HG02678 (cell line): ENCODE measurements at regions not wholly inside any gene's neighbourhood (a gene's known extent, or its start where the extent isn't known, plus 50 kb on each side); places are given as distances from the start of the nearest gene placed in this dataset.
"Not testable (repeated sequence)": the region's sequence is repeated elsewhere in the genome, so short reads cannot be mapped to it uniquely, and the experiment has no call there.

Source experiments
- ATAC-seq: cut with Tn5 transposase; IDR thresholded peaks from one replicate; pipeline ENCODE4 v1.9.1; 2021; ENCODE audit warnings: mild to moderate bottlenecking, moderate library complexity; ENCODE audit not compliant: unreplicated experiment

DNA sequence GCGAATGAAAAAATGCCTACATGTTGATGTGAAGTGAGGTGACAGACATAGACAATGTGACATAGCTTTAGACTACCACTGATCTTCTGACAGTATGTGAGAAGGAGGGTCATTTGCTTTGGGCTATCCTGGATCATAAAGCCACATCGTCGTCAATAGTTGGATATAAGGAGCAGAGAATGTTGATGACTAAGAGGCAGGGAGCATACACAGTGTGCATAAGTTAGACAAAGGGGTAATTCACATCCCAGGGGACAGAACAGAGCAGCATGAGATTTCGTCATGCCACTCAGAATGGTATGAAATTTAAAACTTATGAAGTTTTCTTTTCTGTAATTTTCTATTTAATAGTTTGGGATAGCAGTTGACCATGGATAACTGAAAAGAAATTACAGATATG lies 403.2 kb downstream of the DSC3 start:
- no peak for ATAC-seq

DNA sequence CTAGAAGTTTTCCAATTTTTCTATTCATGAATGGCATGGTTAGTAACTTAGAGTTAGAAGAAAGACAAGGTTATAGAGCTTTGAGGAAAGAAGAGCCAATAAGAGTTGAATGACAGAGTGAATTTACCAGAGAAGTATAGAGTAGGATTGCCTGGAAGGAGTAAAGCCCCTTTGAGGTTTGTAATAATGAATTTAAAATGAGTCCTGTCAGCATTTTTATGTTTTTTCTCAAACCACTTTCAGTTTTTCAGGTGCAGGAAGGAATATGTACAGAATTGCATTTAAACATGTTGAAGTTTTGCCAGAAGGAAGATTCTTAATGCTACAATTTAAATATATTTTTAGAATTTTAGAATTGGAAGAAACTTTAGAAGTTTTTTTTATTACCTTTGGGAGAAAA lies 408.3 kb downstream of the DSC3 start:
- no peak for ATAC-seq

DNA sequence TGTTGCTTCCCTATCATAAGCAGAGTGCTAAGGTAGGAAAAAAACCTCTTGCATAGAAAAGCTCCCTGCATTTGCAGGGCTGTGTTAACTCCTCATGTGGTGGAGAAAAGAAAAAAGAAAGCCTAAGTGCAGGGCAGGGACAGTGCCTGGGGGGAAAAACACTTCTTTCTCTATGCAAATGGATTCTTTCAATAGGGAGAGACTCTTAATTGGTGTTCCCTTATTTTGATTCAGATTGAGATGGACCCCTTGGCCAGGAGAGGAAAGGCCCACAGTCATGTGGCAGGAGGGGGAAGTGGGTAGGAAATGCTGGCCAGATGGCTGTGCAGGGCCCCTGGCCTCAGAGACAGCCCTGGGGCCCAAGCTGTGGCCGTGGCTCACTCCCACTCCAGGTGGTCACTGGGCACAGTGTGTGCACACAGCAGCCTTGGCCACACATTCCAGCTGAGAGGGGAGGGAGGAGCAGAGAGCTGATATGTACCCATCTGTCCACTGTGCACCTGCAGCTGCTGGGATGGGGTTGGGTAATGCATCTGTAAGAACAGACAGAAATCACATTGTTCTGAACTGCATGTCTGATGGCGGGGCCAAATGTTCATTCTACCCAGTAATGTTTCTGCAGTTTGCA lies 410.4 kb downstream of the DSC3 start:
- ATAC-seq: no peak

DNA sequence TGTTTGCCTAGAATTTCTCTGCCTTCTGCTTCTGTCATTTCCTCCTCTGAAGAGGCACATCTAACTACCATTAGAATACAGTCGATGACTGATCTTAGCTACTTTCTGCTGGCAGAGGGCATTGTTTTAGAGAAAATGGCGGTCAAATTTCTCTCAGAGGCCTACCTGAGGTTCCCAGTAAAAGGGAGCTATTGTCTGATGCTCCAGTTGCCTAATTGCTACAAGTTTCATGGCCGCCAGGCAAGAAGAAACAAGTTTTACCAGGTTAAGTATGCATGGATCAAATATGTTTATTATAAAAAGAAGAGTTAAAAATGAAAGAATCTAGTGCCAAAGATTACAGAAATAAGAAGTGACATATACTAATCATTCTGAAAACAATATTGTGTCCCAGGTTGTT lies 416.6 kb downstream of the DSC3 start:
- no peak for ATAC-seq

DNA sequence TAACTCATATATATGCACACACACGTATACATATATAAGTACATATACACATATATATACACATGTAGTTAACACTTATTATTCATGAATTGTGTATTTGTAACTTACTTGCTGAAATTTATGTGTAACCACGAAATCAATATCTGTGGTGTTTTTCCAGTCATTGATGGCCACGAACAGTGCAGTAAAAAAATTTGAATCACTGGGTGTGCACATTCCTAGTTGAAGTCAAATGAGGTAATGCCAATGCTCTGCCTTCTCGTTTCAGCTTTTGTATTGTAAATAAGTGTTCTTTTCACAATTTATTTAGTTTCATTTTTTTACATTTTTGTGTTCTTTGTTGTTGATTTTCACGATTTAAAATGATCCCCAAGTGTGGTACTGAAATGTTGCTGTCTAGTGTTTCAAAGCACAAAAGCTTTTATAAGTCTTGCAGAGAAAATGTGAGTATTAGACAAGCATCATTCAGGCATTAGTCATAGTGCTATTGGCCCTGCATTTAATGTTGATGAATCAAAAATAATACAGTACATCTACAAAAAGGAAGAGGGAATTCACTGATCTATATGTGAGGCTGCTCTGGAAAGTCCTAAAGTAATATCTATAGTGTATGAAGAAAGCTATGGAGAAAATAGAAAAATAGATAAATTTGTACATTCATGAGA lies 419.0 kb downstream of the DSC3 start:
- ATAC-seq: no peak

DNA sequence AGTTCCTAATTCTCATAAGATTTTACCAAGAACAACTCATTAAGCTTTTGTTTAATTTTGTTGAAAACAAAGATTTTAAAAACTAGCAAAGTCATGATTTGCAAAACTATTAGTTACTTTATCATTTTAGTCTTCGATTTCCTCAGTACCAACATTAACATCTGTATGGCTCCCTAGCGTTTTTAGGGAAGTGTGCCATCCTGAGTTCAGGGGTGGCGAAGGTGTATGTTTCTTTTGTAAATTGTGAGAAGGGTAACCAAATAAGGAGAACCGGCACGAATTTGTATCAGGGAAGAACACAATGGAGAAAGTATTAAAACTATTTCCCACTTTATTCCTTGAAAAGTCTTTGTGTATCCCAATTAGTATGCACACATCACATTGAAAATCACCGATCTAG lies 419.9 kb downstream of the DSC3 start:
- no peak for ATAC-seq

DNA sequence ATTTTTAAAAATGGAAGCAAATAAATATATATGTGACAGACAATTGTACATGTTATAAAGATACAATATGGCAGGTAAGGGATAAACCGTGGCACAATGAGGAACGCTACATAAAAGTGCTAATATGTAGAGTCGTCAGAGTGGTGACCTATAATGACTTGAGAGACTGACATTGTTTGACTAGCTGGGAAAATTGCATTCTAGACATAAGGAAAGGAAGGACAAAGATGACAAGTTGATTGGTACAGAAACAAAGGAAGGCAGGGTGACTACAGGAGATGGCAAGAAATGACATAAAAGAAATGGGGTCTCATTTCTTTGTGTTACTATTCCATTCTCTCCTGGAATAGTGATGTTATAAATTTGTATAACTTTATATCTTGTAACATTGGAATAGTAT lies 420.4 kb downstream of the DSC3 start:
- no peak for ATAC-seq

DNA sequence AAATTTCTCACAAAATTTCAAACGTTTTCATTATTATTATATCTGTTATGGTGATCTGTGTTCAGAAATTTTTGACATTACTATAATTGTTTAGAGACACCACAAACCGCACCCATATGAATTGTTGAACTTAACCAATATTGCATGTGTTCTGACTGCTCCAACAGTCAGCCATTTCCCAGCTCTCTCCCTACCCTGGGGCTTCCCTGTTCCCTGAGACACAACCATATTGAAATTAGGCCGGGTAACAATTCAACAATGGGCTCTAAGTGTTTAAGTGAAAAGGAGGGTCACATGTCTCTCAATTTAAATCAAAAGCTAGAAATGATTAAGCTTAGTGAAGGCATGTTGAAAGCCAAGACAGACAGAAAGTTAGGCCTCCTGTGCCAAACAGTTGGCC lies 424.0 kb downstream of the DSC3 start:
- no peak for ATAC-seq

DNA sequence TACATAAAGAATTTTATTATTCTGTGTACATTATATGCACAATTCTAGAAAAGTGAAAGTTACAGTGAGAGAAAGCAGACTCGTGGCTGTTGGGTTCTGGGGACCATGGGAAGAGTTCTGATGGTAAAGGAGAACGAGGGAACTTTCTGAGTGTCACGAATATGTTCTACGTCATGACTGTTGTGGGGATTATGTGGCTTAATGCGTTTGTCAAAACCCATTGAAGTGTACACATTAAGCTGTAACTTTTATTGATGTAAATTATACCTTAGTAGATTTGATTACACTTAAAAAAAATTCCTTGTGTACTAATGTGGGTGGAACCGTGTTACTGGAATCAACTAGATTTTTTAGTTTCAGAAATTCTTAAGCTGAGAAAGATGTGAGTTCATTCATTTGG lies 426.1 kb downstream of the DSC3 start:
- ATAC-seq: no peak

DNA sequence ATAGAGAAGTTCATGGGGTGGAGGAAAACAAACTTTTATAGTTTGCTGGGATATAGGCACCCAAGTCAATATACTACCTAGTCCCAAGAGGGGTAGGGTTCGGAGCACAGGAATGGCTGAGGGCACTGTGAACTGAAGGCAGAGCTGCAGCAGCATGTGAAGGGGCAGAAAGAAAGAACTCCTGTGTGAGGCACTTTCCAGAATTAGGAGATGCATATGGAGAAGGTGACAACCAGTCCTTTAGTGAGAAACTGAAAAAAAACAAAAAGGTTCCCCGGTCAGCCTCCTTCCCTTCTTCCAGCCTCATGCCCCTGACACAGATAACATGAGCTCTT lies 429.1 kb downstream of the DSC3 start:
- ATAC-seq: no peak

DNA sequence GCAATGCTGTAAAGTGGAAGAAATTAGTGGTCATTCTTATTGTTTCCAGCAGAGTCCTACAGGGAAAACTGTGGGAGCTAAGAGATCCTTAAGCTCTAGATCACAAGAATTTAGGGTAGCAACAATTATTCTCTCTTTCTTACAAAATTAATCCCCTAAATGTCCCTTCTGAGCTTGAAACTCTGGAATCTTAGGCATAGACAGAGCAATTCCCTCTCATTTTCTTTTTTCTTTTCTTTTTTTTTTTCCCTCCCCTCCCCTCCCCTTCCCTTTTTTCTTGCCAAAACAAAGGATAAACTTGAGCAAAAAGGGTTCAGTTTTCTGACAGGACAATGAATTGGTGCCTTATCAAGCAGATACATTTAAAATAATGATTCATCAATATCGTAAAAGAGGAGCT lies 441.0 kb downstream of the DSC3 start:
- no peak for ATAC-seq

DNA sequence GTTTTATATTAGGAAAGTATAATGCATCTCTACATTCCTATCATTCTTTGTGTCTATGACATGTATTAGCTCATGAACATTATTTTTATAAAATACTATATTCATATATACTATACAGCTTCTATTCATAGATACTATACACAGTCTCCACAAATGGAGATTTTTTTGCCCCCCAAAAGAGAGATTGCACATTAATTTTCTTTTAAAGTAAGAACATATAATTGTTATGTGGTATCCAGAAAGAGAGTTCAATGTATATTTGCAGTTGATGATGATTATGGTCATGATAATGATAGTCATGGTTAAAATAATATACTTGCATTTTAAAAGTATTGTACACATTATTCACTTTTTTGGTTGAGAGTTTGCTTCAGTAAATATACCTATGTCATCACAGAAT lies 445.3 kb downstream of the DSC3 start:
- no peak for ATAC-seq

DNA sequence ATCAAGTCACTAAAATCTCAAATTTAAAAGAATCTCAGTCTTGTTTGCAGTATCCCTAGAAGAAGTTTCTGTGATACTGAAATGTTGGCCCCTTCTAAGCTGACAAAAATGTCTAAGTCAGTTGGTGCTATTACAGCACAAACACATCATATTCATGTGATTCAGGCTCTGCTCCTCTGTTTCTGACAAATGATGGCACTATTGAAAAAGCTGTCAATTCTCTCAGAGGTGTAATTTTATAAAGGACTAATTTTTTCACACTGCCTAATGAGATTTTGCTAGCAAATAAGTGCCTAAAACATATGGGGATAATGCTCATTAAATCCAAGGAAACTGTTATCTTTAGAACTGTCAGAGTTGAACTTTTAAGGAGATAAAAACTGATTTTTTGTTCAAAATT lies 445.9 kb downstream of the DSC3 start:
- ATAC-seq: no peak

DNA sequence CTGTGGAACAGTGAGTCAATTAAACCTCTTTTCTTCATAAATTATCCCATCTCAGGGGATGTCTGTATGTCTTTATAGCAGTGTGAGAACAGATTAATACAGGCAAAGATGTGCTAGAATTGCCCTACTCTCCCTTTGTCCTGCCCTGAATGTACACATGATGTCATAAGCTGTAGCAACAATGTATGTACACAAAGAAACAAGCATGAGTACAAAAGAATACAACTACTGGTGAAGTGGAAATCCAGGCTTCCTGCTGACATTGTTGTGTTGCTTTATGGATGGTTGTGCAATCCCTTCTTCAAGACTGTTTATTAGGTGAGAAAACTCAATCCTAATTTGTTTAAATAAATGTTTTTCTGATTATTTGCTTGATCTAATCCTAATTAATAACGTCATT lies 446.6 kb downstream of the DSC3 start:
- ATAC-seq: no peak

DNA sequence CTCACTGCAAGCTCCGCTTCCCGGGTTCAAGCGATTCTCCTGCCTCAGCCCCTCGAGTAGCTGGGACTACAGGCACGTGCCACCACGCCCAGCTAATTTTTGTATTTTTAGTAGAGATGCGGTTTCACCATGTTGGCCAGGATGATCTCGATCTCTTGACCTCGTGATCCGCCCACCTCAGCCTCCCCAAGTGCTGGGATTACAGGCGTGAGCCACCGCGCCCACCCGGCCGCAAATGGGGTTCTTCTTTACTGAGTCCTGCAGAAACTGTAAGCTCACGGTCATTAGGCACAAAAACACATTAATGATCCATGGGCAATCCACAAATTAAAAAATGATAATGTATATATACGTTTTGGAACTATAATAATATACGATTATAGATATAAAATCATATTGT lies 447.6 kb downstream of the DSC3 start:
- not testable (repeated sequence) for ATAC-seq

DNA sequence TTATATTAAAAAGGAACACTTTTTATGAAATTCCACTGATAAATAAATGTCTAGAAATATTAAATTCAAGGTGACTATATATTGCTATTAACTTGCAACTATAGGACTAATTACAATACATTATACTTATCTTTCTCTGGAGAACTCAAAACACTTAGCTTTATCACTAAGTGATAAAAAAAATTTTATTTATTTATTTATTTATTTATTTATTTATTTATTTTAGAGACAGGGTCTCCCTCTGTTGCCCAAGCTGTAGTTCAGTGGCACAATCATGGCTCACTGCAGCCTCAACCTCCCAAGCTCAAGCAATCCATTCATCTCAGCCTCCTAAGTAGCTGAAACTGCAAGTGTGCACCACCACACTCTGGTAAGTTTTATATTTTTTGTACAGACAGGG lies 451.1 kb downstream of the DSC3 start:
- ATAC-seq: no peak

DNA sequence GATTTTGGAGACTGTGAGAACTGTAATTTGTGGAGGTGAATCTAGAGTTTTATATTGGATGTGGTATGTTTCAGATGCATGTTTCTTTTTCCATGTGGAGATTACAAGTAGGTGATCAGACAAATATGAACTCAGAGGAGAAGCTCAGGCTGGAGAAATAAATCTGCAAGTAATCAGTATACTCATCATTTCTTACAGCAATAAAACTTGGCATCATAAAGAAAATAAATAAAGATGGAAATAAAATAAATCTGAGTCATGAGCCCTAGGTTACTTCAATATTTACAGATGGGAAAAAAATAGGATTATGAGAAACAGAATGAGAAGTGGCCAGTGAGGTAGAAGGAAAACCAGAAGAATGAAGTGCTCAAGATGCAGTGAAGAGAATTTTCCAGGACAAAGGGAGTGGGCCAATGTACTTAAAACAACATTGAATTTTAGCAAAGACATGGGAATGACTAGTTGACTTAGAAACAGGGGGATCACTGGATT lies 453.8 kb downstream of the DSC3 start:
- ATAC-seq: no peak

DNA sequence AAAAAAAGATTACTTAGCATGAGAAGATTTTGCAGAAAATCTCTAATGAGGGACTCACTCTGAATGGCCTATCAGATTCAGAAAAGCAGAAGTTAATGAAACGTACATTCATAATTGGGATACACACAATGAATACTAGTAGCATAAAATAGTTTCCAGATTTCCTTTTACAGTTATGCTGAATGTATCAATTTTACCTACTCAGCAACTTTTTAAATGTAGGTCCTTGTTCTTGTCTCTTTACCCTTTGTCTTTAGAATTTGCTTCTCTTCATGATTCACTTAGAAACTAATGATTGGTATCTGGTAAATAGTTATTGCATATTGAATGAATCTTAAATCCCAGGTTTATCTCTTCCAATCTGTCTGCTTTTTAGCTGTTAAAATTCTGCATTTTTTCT lies 458.8 kb downstream of the DSC3 start:
- ATAC-seq: no peak

DNA sequence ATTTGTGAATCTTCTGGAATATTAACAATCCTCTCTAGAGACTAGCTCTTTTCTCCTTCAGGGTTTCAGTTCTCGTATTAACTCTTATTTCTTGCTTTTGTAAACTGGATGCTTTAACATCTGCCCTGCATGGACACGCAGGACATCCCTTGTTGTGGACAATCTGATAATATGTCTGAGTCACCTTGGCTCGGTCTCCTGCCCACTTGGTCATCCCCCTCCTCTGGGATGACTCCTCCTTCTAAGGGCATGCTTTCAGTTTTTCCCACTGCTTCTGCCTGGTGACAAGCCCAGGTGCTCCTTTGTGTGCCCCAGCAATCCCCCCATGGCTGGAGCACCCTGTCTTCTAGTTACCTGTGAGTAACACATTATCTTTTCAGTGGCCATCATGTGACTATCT lies 460.5 kb downstream of the DSC3 start:
- ATAC-seq: no peak

DNA sequence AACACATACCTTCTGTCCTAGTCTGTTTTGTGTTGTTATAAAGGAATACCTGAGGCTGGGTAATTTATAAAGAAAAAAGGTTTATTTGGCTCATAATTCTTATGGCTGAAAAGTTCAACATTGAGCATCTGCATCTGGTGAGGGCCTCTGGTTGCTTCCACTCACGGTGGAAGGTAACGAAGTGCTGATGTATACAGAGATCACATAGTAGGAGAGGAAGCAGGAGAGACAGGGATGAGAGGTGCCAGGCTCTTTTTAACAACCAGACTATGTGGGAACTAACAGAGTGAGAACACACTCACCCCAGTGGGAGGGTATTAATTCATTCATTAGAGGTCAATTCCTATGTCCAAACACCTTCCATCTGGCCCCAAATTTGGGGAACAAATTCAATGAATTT lies 463.8 kb downstream of the DSC3 start:
- no peak for ATAC-seq

DNA sequence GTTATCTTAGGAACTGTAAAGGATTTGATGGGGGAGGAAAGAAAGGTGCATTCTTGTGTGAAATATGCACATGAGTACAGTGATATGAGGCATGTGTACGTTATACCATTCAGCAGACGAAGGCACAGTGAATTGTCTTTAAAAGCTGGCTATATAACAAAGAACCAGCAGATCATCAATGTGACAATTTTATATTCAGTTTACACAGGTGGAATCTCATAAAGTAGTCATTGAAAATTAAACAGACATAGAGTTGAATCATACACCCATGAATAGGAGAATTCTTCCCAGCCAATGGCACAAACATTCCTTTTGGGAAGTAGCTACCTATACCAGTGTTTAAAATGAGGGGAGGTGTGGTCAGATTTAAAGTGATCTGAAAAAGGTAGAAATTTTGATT lies 470.3 kb downstream of the DSC3 start:
- no peak for ATAC-seq

DNA sequence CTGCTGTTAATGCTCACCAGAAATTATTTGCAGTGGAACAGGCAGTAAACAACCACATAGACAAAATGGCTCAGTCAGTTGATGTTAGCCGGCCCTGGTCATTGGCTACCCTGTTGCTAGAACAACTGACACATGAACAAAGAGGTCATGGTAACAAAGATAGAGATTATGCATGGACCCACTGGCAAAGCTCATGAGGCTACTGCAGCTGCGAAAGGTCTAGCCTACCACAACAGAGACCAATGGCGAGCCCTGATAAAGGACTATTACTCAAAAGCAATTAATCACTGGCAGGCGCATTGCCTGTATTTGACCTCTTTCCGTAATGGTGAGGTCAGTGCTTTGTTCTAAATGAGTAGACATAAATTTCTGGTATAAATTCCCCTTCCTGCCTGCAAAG lies 474.2 kb downstream of the DSC3 start:
- ATAC-seq: no peak

DNA sequence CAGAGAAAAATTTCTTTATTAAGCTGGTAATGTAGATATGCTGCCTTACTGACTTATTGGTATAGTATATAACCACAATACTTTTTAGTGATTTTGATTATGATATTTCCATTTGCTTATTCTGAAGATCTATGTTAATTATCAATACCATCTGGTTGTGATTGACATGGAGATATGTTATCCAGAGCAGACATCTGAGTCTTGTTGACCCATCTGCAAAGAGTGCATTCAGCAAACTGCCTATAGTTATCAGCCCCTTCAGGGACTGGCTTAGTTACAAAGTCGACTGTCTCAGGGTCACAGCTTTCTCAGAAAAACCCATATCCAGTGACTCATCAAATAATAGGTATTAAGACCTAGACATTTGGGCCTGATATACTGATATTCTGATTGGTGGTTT lies 475.7 kb downstream of the DSC3 start:
- ATAC-seq: no peak
